Stimulated activated CD4-positive, alpha-beta T cell treated with anti-CD3 and anti-CD28 coated beads, Interleukin-1b, Interleukin-23, amount 100 ng/mL, for 24 hours (primary cell): ENCODE measurements at regions not wholly inside any gene's neighbourhood (a gene's known extent, or its start where the extent isn't known, plus 50 kb on each side); places are given as distances from the start of the nearest gene placed in this dataset.
"Not testable (repeated sequence)": the region's sequence is repeated elsewhere in the genome, so short reads cannot be mapped to it uniquely, and the experiment has no call there.

Experiments
- DNase-seq, 4 experiments: peaks; one replicate each; pipeline ENCODE4 v3.0.0-alpha.2; 2020; ENCODE audit warnings: low read depth in 4 of 4, low spot score in 1 of 4

GRCh38 chr21:39004634-39005501, 178.4 kb downstream of the PSMG1 start:
- DNase-seq: no peak

GRCh38 chr21:39003982-39004633, 179.1 kb downstream of the PSMG1 start:
- no peak for DNase-seq

GRCh38 chr21:39001341-39001740, 181.9 kb downstream of the PSMG1 start:
- no peak for DNase-seq

- DNase-seq: no peak
Measured at GRCh38 chr21:39000496-39000895, 182.8 kb downstream of the PSMG1 start.

GRCh38 chr21:38999161-38999560, 184.1 kb downstream of the PSMG1 start:
- no peak for DNase-seq

- DNase-seq: not testable (repeated sequence)
Measured at GRCh38 chr21:38998281-38998680, 185.0 kb downstream of the PSMG1 start.

- DNase-seq: not testable (repeated sequence)
Measured at GRCh38 chr21:38997843-38998175, 185.4 kb downstream of the PSMG1 start.

GRCh38 chr21:38997051-38997842, 186.0 kb downstream of the PSMG1 start:
- no peak for DNase-seq

GRCh38 chr21:38996355-38996754, 186.9 kb downstream of the PSMG1 start:
- DNase-seq: no peak

GRCh38 chr21:38995731-38996130, 187.5 kb downstream of the PSMG1 start:
- no peak for DNase-seq

GRCh38 chr21:38995071-38995669, 188.1 kb downstream of the PSMG1 start:
- DNase-seq: no peak

GRCh38 chr21:38994042-38994441, 188.3 kb downstream of the ETS2 start:
- DNase-seq: no peak

GRCh38 chr21:38993561-38993960, 187.8 kb downstream of the ETS2 start:
- DNase-seq: no peak

GRCh38 chr21:38992737-38993136, 187.0 kb downstream of the ETS2 start:
- no peak for DNase-seq

- no peak for DNase-seq
Measured at GRCh38 chr21:38990424-38990794, 184.7 kb downstream of the ETS2 start.

- no peak for DNase-seq
Measured at GRCh38 chr21:38989745-38990423, 184.2 kb downstream of the ETS2 start.

GRCh38 chr21:38989379-38989744, 183.6 kb downstream of the ETS2 start:
- no peak for DNase-seq

- no peak for DNase-seq
Measured at GRCh38 chr21:38988509-38989378, 183.0 kb downstream of the ETS2 start.

GRCh38 chr21:38987633-38988508, 182.1 kb downstream of the ETS2 start:
- no peak for DNase-seq
